K562 (cell line): ENCODE measurements at regions not wholly inside any gene's neighbourhood (a gene's known extent, or its start where the extent isn't known, plus 50 kb on each side); places are given as distances from the start of the nearest gene placed in this dataset.

ENCODE experiments used
- ATAC-seq: fragments of 200-7000 bp; cut with Tn5 transposase; 3 replicates; pipeline ENCODE4 v1.9.1; 2020; ENCODE audit warnings: moderate library complexity
- BruUV-seq: library from RNA; stranded (reverse); fragments of 400-500 nt; replicated peaks from 2 replicates; lab custom pipeline; 2021; lab: Mats Ljungman, UMichigan
- CTCF ChIA-PET: fragments of 300-600 bp; formaldehyde crosslinking; extraction: SDS; loops from one replicate; lab custom pipeline; 2021; ENCODE audit warnings: low intra/inter-chr PET ratio; lab: Yijun Ruan, JAX
- POLR2A ChIA-PET: fragments of 300-600, 350-650 bp; sonication (Branson Sonifier 250); formaldehyde crosslinking; extraction: SDS; loops from one replicate; lab custom pipeline; 2021; ENCODE audit warnings: antibody characterized with exemption, inconsistent platforms; lab: Yijun Ruan, JAX
- DNase-seq, 4 experiments: peaks; one replicate each; pipeline versions ENCODE4 v3.0.0 to v3.0.0-alpha.2; 2011 to 2018; ENCODE audit warnings: low spot score in 3 of 4, mixed read lengths in 3 of 4; ENCODE audit errors: extremely low read depth in 1 of 4
- FAIRE-seq: peaks from 2 replicates; lab custom pipeline; 2011; peaks lifted over from hg19 to GRCh38; lab: Jason Lieb, UNC
- H2AFZ ChIP-seq: 2 replicates; pipeline ENCODE4 v1.6.0; 2011; ENCODE audit warnings: low read depth, low read length, control low read depth, inconsistent platforms
- H3K27ac ChIP-seq: fragments of 200-600 bp; 3 replicates; pipeline ENCODE4 v1.8.0; 2011; ENCODE audit warnings: low read depth, mild to moderate bottlenecking, control low read depth, inconsistent platforms, low read length, moderate library complexity, mixed read lengths; ENCODE audit errors: extremely low read depth
- H3K27me3 ChIP-seq, 2 experiments: fragments of 300-600 bp in 1 of 2; 2 replicates in 1 of 2; 3 replicates in 1 of 2; pipeline versions ENCODE4 v1.6.0 to v1.8.0; 2011; ENCODE audit warnings: inconsistent platforms in 2 of 2, low read length in 2 of 2, mild to moderate bottlenecking in 1 of 2, mixed read lengths in 1 of 2, moderate library complexity in 1 of 2; ENCODE audit not compliant: control insufficient read depth in 2 of 2, insufficient read depth in 2 of 2
- H3K36me3 ChIP-seq: fragments of 300-600 bp; 3 replicates; pipeline ENCODE4 v1.8.0; 2011; ENCODE audit warnings: mild to moderate bottlenecking, low read length, inconsistent platforms; ENCODE audit not compliant: control insufficient read depth, insufficient read depth
- H3K4me1 ChIP-seq, 2 experiments: fragments of 200-600 bp in 1 of 2; replicated peaks in 1 of 2; 2 replicates in 1 of 2; 3 replicates in 1 of 2; pipeline versions ENCODE4 v1.5.1 to v1.8.0; 2011; ENCODE audit warnings: inconsistent platforms in 2 of 2, low read length in 2 of 2, mild to moderate bottlenecking in 1 of 2, mixed read lengths in 1 of 2, moderate library complexity in 1 of 2; ENCODE audit not compliant: control insufficient read depth in 2 of 2, insufficient read depth in 2 of 2
- H3K4me2 ChIP-seq: 2 replicates; pipeline ENCODE4 v1.6.1; 2011; ENCODE audit warnings: low read length, control low read depth, inconsistent platforms, mixed read lengths; ENCODE audit not compliant: insufficient read depth
- H3K4me3 ChIP-seq: fragments of 200-600 bp; sonication (generic), shearing (Covaris generic); 2 replicates; pipeline ENCODE4 v1.5.1; 2016; ENCODE audit warnings: control low read depth, inconsistent platforms
- H3K79me2 ChIP-seq: fragments of 200-600 bp; 3 replicates; pipeline ENCODE4 v1.8.0; 2011; ENCODE audit warnings: low read length, inconsistent platforms; ENCODE audit not compliant: control insufficient read depth, insufficient read depth
- H3K9ac ChIP-seq, 2 experiments: 2 replicates each; pipeline versions ENCODE4 v1.6.0 to v1.6.1; 2011; ENCODE audit warnings: low read depth in 2 of 2, low read length in 2 of 2, control low read depth in 1 of 2, inconsistent platforms in 1 of 2, mild to moderate bottlenecking in 1 of 2, mixed read lengths in 1 of 2; ENCODE audit not compliant: insufficient read depth in 1 of 2
- H3K9me1 ChIP-seq: one replicate; pipeline ENCODE4 v1.6.0; 2011; ENCODE audit warnings: inconsistent platforms, mild to moderate bottlenecking, low read length, moderate library complexity; ENCODE audit not compliant: control insufficient read depth, insufficient read depth
- H3K9me3 ChIP-seq: replicated peaks from 2 replicates; pipeline ENCODE4 v1.5.1; 2011; ENCODE audit warnings: low read depth, low read length, inconsistent platforms; ENCODE audit not compliant: control insufficient read depth, insufficient read depth
- H4K20me1 ChIP-seq: replicated peaks from 2 replicates; pipeline ENCODE4 v1.6.1; 2011; ENCODE audit warnings: low read length, inconsistent platforms, mixed read lengths; ENCODE audit not compliant: control insufficient read depth, insufficient read depth
- BDP1 ChIP-seq: IDR thresholded peaks from 3 replicates; pipeline ENCODE4 v1.6.1; 2011; ENCODE audit not compliant: insufficient read length, insufficient read depth
- DDX20 ChIP-seq: fragments of 450-650 bp; IDR thresholded peaks from 2 replicates; pipeline ENCODE4 v1.6.1; 2016; ENCODE audit warnings: missing genetic modification characterization, low read depth, mild to moderate bottlenecking, missing compliant biosample characterization, moderate library complexity
- FOSL1 ChIP-seq: fragments of 200-800 bp; sonication (Bioruptor generic); conservative IDR thresholded peaks from 2 replicates; pipeline ENCODE4 v1.6.1; 2016; ENCODE audit warnings: missing genetic modification characterization, missing compliant biosample characterization
- KHSRP ChIP-seq: fragments of 450-650 bp; IDR thresholded peaks from 2 replicates; pipeline ENCODE4 v1.6.1; 2017
- MTF1 ChIP-seq: fragments of 250-450 bp; sonication (Bioruptor Pico); IDR thresholded peaks from 2 replicates; pipeline ENCODE4 v1.9.0; 2021; ENCODE audit warnings: moderate library complexity, mild to moderate bottlenecking, inconsistent platforms, borderline replicate concordance
- NFRKB ChIP-seq: fragments of 450-650 bp; IDR thresholded peaks from 2 replicates; pipeline ENCODE4 v1.6.1; 2016; ENCODE audit warnings: low read depth
- PHB ChIP-seq: fragments of 250-450 bp; sonication (Bioruptor Pico); IDR thresholded peaks from 2 replicates; pipeline ENCODE4 v1.5.0; 2021
- RAD21 ChIP-seq, 2 experiments: fragments of 250-450 bp in 1 of 2; fragments of 450-650 bp in 1 of 2; sonication (Bioruptor Pico) in 1 of 2; formaldehyde crosslinking in 1 of 2; IDR thresholded peaks in 1 of 2; conservative IDR thresholded peaks in 1 of 2; 2 replicates each; pipeline versions ENCODE4 v1.4.0 to v1.8.0; 2020 to 2022; ENCODE audit warnings: mild to moderate bottlenecking in 2 of 2, moderate library complexity in 1 of 2
- ZFP1 ChIP-seq: fragments of 450-650 bp; formaldehyde crosslinking; IDR thresholded peaks from 2 replicates; pipeline ENCODE4 v1.4.0; 2020; ENCODE audit warnings: mild to moderate bottlenecking, mixed read lengths
- ZNF174 ChIP-seq: fragments of 250-450 bp; sonication (Bioruptor Pico); IDR thresholded peaks from 2 replicates; pipeline ENCODE4 v1.4.0; 2020; ENCODE audit warnings: mild to moderate bottlenecking
- ZNF274 ChIP-seq: IDR thresholded peaks from 2 replicates; pipeline ENCODE4 v1.6.1; 2011; ENCODE audit warnings: low read depth, mild to moderate bottlenecking, low read length, moderate library complexity, borderline replicate concordance
- ZNF384 ChIP-seq: IDR thresholded peaks from 2 replicates; pipeline ENCODE4 v1.6.1; 2012; ENCODE audit warnings: low read depth, low read length, improper control_type of control experiment
- ZNF644 ChIP-seq: fragments of 200-800 bp; sonication (Bioruptor generic); IDR thresholded peaks from 2 replicates; pipeline ENCODE4 v1.6.1; 2016; ENCODE audit warnings: low read depth, missing genetic modification characterization, missing compliant biosample characterization
- ZNF77 ChIP-seq: fragments of 250-450 bp; sonication (Bioruptor Pico); IDR thresholded peaks from 2 replicates; pipeline ENCODE4 v1.5.0; 2020
- WGBS: fragments of 100-300 bp; shearing (Covaris generic); methylation state at CpG from one replicate; pipeline ENCODE4 v1.1.6; 2016; ENCODE audit warnings: low coverage, mixed read lengths; ENCODE audit not compliant: insufficient coverage; ENCODE audit errors: missing lambda C conversion rate; 5-methylcytosine and 5-hydroxymethylcytosine counted together
- in situ Hi-C: fragments of 300-500 bp; cut with MboI; formaldehyde crosslinking; loops from 4 replicates; pipeline ENCODE4 v1.15.0; 2018; ENCODE audit warnings: inconsistent platforms, mixed read lengths
- intact Hi-C: fragments of 100-400 bp; cut with micrococcal nuclease; formaldehyde crosslinking; loops from 2 replicates; pipeline ENCODE4 v1.14.2; 2022
- TF ChIP-seq, protein P1 (sequence below): fragments of 450-650 bp; formaldehyde crosslinking; IDR thresholded peaks from 2 replicates; pipeline ENCODE4 v1.4.0; 2020; ENCODE audit warnings: mild to moderate bottlenecking, moderate library complexity

DNA sequence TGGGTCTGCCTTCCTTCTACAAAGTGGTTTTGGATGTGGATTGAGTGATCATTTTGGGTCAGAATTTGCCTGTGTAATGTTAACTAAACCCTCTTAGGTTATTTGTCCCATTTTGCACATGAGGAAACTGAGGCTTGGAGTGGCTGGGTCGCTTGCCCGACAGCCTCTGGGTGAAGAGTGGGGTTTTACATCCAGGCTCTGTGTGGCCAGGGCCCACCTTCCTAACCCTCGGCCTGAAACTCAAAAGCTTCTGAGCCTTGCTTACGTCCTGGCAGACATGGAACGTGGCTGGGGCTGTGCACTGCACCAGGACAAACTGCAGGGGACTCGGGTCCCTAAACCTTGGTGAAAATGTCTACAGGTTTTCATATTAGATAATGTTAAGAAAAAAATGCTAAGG lies 542.4 kb downstream of the TBC1D22A start:
- Histone ChIP-seq H3K9ac (no peak overlapping the region), H3K9me1 (no peaks in the 10 kb centered on the region), H3K79me2 (no peaks in the 10 kb centered on the region), H2AFZ (no peak overlapping the region), H3K4me1 (peaks cover 0 to 6% of the 10 kb centered on the region in 2 experiments; a peak in 3 of 5 replicates), H3K4me3 (no peak overlapping the region), H3K27me3 (peaks cover 0 to 23% of the 10 kb centered on the region in 2 experiments; a peak in 1 of 5 replicates), H4K20me1 (no peaks in the 10 kb centered on the region), H3K4me2 (no peak overlapping the region), H3K9me3 (no peaks in the 10 kb centered on the region), H3K36me3 (no peaks in the 10 kb centered on the region), H3K27ac (no peak overlapping the region)
- TF ChIP-seq ZNF174 (CRISPR knock-in tag) = no peak
- TF ChIP-seq BDP1 = no peak
- no peak for TF ChIP-seq RAD21 (CRISPR knock-in tag; conservative IDR thresholded peaks at IDR 0.05 in 1 of 2, IDR thresholded peaks at IDR 0.05 in 1 of 2)
- no peak for TF ChIP-seq NFRKB
- TF ChIP-seq MTF1 (CRISPR knock-in tag) = no peak
- TF ChIP-seq FOSL1 = no peak
- TF ChIP-seq ZNF384 = no peak
- TF ChIP-seq DDX20 (tag) = no peak
- TF ChIP-seq, protein P1, sequence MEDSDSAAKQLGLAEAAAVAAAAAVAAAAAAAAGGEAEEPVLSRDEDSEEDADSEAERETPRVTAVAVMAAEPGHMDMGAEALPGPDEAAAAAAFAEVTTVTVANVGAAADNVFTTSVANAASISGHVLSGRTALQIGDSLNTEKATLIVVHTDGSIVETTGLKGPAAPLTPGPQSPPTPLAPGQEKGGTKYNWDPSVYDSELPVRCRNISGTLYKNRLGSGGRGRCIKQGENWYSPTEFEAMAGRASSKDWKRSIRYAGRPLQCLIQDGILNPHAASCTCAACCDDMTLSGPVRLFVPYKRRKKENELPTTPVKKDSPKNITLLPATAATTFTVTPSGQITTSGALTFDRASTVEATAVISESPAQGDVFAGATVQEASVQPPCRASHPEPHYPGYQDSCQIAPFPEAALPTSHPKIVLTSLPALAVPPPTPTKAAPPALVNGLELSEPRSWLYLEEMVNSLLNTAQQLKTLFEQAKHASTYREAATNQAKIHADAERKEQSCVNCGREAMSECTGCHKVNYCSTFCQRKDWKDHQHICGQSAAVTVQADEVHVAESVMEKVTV (CRISPR knock-in tag) = no peak
- TF ChIP-seq KHSRP = no peak
- no peak for TF ChIP-seq ZNF77
- no peak for TF ChIP-seq PHB (CRISPR knock-in tag)
- TF ChIP-seq ZNF644 = no peak
- no peak for TF ChIP-seq ZNF274
- TF ChIP-seq ZFP1 (CRISPR knock-in tag) = no peak
- ChIA-PET CTCF (no interaction called here), POLR2A (no interaction called here)
- intact Hi-C loops = no loop called here
- no peak for ATAC-seq
- BruUV-seq = no TSS peak
- 10% methylated on average over 2 of the region's 6 CpGs for WGBS
- in situ Hi-C loops = no loop called here
- FAIRE-seq = no peak
- no peak for DNase-seq
